A673 (cell line): ENCODE measurements at regions not wholly inside any gene's neighbourhood (a gene's known extent, or its start where the extent isn't known, plus 50 kb on each side); places are given as distances from the start of the nearest gene placed in this dataset.

Experiments
- BruUV-seq: library from RNA; stranded (reverse); fragments of 400-500 nt; replicated peaks from 2 replicates; lab custom pipeline; 2021; lab: Mats Ljungman, UMichigan
- CTCF ChIA-PET: fragments of 300-600 bp; sonication (Branson Sonifier 250); formaldehyde crosslinking; loops from one replicate; lab custom pipeline; 2022; ENCODE audit warnings: antibody characterized with exemption; lab: Charles Lee
- POLR2A ChIA-PET: fragments of 300-600 bp; sonication (Branson Sonifier 250); formaldehyde crosslinking; loops from one replicate; lab custom pipeline; 2022; ENCODE audit warnings: antibody characterized with exemption; ENCODE audit not compliant: low non-redundant PET; lab: Charles Lee
- DNase-seq: peaks from one replicate; pipeline ENCODE4 v3.0.0-alpha.2; 2015; ENCODE audit warnings: low spot score
- H3K27ac ChIP-seq: fragments of 200-600 bp; sonication (generic); 2 replicates; pipeline ENCODE4 v1.5.1; 2016; ENCODE audit warnings: mixed run types, low read depth, mild to moderate bottlenecking, mixed read lengths, antibody characterized with exemption, low read length; ENCODE audit not compliant: poor library complexity, severe bottlenecking
- H3K27me3 ChIP-seq: fragments of 200-600 bp; sonication (generic); replicated peaks from 2 replicates; pipeline ENCODE4 v1.6.1; 2017; ENCODE audit warnings: mixed run types, low read depth, mild to moderate bottlenecking, mixed read lengths, antibody characterized with exemption, low read length; ENCODE audit not compliant: insufficient read depth, poor library complexity
- H3K36me3 ChIP-seq: fragments of 200-600 bp; sonication (generic); 2 replicates; pipeline ENCODE4 v1.6.1; 2016; ENCODE audit warnings: mixed run types, mild to moderate bottlenecking, mixed read lengths, antibody characterized with exemption, low read length; ENCODE audit not compliant: insufficient read depth, poor library complexity, severe bottlenecking
- H3K4me1 ChIP-seq: fragments of 200-600 bp; sonication (generic); 2 replicates; pipeline ENCODE4 v1.6.1; 2017; ENCODE audit warnings: mixed run types, mild to moderate bottlenecking, mixed read lengths, antibody characterized with exemption, low read length; ENCODE audit not compliant: insufficient read depth, poor library complexity, severe bottlenecking
- H3K4me3 ChIP-seq: fragments of 200-600 bp; sonication (generic); 2 replicates; pipeline ENCODE4 v1.5.1; 2016; ENCODE audit warnings: low read depth, mixed run types, mild to moderate bottlenecking, mixed read lengths, low read length; ENCODE audit not compliant: poor library complexity, severe bottlenecking
- H3K9me3 ChIP-seq: fragments of 200-600 bp; sonication (generic); 2 replicates; pipeline ENCODE4 v1.6.1; 2016; ENCODE audit warnings: mixed run types, low read depth, mild to moderate bottlenecking, mixed read lengths, antibody characterized with exemption, low read length; ENCODE audit not compliant: poor library complexity, severe bottlenecking
- EZH2 ChIP-seq: fragments of 200-600 bp; sonication (generic); IDR thresholded peaks from 2 replicates; pipeline ENCODE4 v1.6.1; 2017; ENCODE audit warnings: borderline replicate concordance, low read depth, mild to moderate bottlenecking, mixed read lengths, antibody characterized with exemption, low read length; ENCODE audit not compliant: poor library complexity, severe bottlenecking
- intact Hi-C: fragments of 100-400 bp; cut with micrococcal nuclease; formaldehyde crosslinking; loops from one replicate; pipeline ENCODE4 v1.10.0; 2022; ENCODE audit not compliant: unreplicated experiment
- TF ChIP-seq, protein P1 (sequence below): fragments of 300-800, 200-600 bp; sonication (generic); conservative IDR thresholded peaks from 2 replicates; pipeline ENCODE4 v1.5.1; 2017; ENCODE audit warnings: low read depth, mild to moderate bottlenecking, antibody characterized with exemption, low read length, moderate library complexity, mixed read lengths

DNA sequence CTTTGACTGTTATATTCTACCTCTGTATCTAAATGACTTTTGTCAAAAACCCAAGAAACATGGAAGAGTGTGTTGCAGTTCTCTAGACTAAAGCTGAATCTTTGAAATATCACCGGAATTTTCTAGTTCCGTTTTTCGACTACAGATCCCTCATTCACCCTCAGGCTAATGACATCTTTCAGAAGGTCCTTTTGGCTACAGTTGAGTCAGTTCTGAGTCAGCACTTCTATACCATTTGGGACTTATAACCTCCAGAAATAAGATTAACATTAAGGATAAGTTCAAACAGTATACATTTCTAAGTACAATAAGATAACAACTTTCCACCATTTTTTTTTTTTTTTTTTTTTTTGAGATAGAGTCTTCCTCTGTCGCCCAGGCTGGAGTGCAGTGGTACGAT, 331.0 kb upstream of the CPXCR1 start:
- intact Hi-C loops: no loop called here
- DNase-seq: no peak
- CTCF ChIA-PET: no interaction called here

DNA sequence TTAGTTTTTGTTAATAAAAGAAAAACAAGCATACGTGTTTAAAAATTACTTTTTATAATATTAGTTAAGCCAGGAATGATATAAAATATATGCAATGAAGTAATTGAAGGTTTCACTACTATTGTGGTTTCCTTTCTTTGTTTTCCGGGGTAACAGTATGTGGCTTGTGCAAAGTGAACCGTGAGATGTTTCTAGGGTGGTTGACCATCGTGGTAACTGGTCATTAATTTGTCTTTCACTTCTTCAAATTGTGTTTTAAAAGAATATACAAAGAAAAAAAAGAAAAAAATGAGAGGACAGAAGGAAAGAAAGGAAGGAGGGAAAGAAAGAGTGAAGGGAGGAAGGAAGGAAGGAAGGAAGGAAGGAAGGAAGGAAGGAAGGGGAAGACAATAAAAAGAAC, 330.1 kb upstream of the CPXCR1 start:
- Histone ChIP-seq H3K9me3 (no peaks in the 10 kb centered on the region), H3K36me3 (no peaks in the 10 kb centered on the region), H3K27me3 (no peaks in the 10 kb centered on the region), H3K4me1 (no peaks in the 10 kb centered on the region), H3K27ac (no peak overlapping the region), H3K4me3 (no peak overlapping the region)
- BruUV-seq: no TSS peak
- CTCF ChIA-PET: no interaction called here
- intact Hi-C loops: no loop called here
- POLR2A ChIA-PET: no interaction called here
- no peak for TF ChIP-seq EZH2
- TF ChIP-seq, protein P1, sequence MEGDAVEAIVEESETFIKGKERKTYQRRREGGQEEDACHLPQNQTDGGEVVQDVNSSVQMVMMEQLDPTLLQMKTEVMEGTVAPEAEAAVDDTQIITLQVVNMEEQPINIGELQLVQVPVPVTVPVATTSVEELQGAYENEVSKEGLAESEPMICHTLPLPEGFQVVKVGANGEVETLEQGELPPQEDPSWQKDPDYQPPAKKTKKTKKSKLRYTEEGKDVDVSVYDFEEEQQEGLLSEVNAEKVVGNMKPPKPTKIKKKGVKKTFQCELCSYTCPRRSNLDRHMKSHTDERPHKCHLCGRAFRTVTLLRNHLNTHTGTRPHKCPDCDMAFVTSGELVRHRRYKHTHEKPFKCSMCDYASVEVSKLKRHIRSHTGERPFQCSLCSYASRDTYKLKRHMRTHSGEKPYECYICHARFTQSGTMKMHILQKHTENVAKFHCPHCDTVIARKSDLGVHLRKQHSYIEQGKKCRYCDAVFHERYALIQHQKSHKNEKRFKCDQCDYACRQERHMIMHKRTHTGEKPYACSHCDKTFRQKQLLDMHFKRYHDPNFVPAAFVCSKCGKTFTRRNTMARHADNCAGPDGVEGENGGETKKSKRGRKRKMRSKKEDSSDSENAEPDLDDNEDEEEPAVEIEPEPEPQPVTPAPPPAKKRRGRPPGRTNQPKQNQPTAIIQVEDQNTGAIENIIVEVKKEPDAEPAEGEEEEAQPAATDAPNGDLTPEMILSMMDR: no peak
- DNase-seq: no peak

More for the DNA sequence above, 331.0 kb upstream of the CPXCR1 start:
- Histone ChIP-seq H3K27me3 (no peaks in the 10 kb centered on the region), H3K4me3 (no peak overlapping the region), H3K27ac (no peak overlapping the region), H3K9me3 (no peaks in the 10 kb centered on the region), H3K4me1 (no peaks in the 10 kb centered on the region), H3K36me3 (no peaks in the 10 kb centered on the region)
- TF ChIP-seq, protein P1: no peak
- TF ChIP-seq EZH2: no peak
- POLR2A ChIA-PET: no interaction called here
- no TSS peak for BruUV-seq

DNA sequence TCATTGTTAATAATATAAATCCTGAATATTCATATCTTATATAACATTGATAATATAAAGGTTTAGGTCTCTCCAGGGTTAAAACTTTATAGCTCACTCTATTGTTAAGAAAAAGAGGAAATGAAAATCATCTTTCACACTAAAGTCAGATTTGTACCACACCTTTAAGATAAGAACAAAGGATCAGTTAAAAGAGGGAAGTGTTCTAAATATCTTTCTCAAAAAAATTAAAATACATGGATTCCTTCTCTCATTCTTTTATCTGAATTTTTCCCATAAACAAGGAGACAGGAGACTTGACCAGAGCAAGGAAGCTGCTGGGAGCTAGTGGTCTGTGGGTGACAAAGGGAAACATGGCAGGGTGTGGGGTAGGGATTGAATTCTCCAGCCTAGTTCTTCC, 323.0 kb upstream of the CPXCR1 start:
- H3K27me3 ChIP-seq: no peaks in the 10 kb centered on the region
- no peak overlapping the region for H3K4me3 ChIP-seq
- no peak for DNase-seq
- peaks cover 4% of the 10 kb centered on the region for H3K9me3 ChIP-seq
- no peak overlapping the region for H3K27ac ChIP-seq
- intact Hi-C loops: no loop called here
- ChIA-PET POLR2A (no interaction called here), CTCF (no interaction called here)
- no TSS peak for BruUV-seq
- no peaks in the 10 kb centered on the region for H3K4me1 ChIP-seq
- no peaks in the 10 kb centered on the region for H3K36me3 ChIP-seq
- TF ChIP-seq EZH2: no peak
- TF ChIP-seq, protein P1: no peak
